ENCODE measurements at regions not wholly inside any gene's neighbourhood (a gene's known extent, or its start where the extent isn't known, plus 50 kb on each side); places are given as distances from the start of the nearest gene placed in this dataset.

DNA sequence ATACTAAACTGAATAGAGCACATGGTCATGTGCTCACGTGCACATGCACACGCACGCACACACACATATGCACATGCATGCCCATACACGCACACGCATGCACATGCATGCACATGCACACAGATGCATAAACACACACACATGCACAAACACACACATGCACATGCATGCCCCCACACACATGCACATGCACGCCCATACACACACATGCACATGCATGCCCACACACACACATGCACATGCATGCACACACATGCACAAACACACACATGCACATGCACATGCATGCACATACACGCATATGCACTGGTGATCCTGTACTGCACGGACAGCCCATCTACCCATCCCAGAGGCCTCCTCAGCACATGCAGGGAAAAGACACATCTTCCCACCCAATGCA lies 426.6 kb downstream of the OCA2 start:
- Histone ChIP-seq H3K9me3 (ENCODE audit: low read length) (no peaks in the 10 kb centered on the region), H3K79me2 (ENCODE audit: insufficient read depth, low read length) (no peaks in the 10 kb centered on the region), H2AFZ (ENCODE audit: low read length) (no peak overlapping the region), H3K9ac (ENCODE audit: insufficient read depth, low read depth, low read length) (no peak overlapping the region), H3K27me3 (ENCODE audit: control insufficient read depth in 1 of 2, insufficient read depth in 2 of 2, low read length in 2 of 2) (no peaks in the 10 kb centered on the region), H3K36me3 (replicated peaks in 1 of 2; ENCODE audit: control insufficient read depth in 1 of 2, insufficient read depth in 2 of 2, low read length in 2 of 2) (no peaks in the 10 kb centered on the region), H3K4me2 (ENCODE audit: low read depth, low read length) (no peak overlapping the region), H3K4me3 (replicated peaks in 1 of 3; ENCODE audit: insufficient read depth in 1 of 3, low read depth in 2 of 3, low read length in 3 of 3) (no peak overlapping the region), H3K27ac (ENCODE audit: extremely low read length, insufficient read depth, low read length) (no peak overlapping the region), H3K4me1 (ENCODE audit: insufficient read depth, low read length) (peaks cover 6% of the 10 kb centered on the region; the same call in 1 of the 2 replicates), H4K20me1 (ENCODE audit: insufficient read depth, low read length) (no peaks in the 10 kb centered on the region)
- FAIRE-seq (no peak), ATAC-seq (no peak), DNase-seq (ENCODE audit: low spot score) (no peak)
- no TSS peak for BruUV-seq (replicated peaks)
- TF ChIP-seq, protein P1, sequence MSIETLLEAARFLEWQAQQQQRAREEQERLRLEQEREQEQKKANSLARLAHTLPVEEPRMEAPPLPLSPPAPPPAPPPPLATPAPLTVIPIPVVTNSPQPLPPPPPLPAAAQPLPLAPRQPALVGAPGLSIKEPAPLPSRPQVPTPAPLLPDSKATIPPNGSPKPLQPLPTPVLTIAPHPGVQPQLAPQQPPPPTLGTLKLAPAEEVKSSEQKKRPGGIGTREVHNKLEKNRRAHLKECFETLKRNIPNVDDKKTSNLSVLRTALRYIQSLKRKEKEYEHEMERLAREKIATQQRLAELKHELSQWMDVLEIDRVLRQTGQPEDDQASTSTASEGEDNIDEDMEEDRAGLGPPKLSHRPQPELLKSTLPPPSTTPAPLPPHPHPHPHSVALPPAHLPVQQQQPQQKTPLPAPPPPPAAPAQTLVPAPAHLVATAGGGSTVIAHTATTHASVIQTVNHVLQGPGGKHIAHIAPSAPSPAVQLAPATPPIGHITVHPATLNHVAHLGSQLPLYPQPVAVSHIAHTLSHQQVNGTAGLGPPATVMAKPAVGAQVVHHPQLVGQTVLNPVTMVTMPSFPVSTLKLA (IDR thresholded peaks at IDR 0.05): peak; percentile 99
- no peak for TF ChIP-seq ZSCAN31 (CRISPR knock-in tag; IDR thresholded peaks at IDR 0.05; ENCODE audit: low read depth)
- no peak for TF ChIP-seq RCOR2 (CRISPR knock-in tag; IDR thresholded peaks at IDR 0.05)
- no peak for TF ChIP-seq ZNF562 (CRISPR knock-in tag; IDR thresholded peaks at IDR 0.05; ENCODE audit: borderline replicate concordance)
- CTCF ChIA-PET (ENCODE audit: low intra/inter-chr PET ratio, low total read pairs): no interaction called here
- intact Hi-C loops (cut with micrococcal nuclease; ENCODE audit: unreplicated experiment) (no loop called here), in situ Hi-C loops (cut with HindIII; ENCODE audit: extremely low pct_ligation_motif_present, low pct_unique_long_range_greater_than_20kb) (loop anchor here (10.0 kb wide), 1 partner anchor 342 kb away; no protein-coding TSS in a partner anchor)
- 51% methylated on average over 7 of the region's 8 CpGs for WGBS (ENCODE audit: low lambda C conversion rate)
- POLR2A ChIA-PET: no interaction called here

- Histone ChIP-seq H3K4me1 (ENCODE audit: insufficient read depth, low read length) (peaks cover 6% of the 10 kb centered on the region; the same call in 1 of the 2 replicates), H3K4me2 (ENCODE audit: low read depth, low read length) (no peak overlapping the region), H3K9ac (ENCODE audit: insufficient read depth, low read depth, low read length) (no peak overlapping the region), H3K27me3 (ENCODE audit: control insufficient read depth in 1 of 2, insufficient read depth in 2 of 2, low read length in 2 of 2) (no peaks in the 10 kb centered on the region), H2AFZ (ENCODE audit: low read length) (no peak overlapping the region), H4K20me1 (ENCODE audit: insufficient read depth, low read length) (no peaks in the 10 kb centered on the region), H3K79me2 (ENCODE audit: insufficient read depth, low read length) (no peaks in the 10 kb centered on the region), H3K9me3 (ENCODE audit: low read length) (no peaks in the 10 kb centered on the region), H3K36me3 (replicated peaks in 1 of 2; ENCODE audit: control insufficient read depth in 1 of 2, insufficient read depth in 2 of 2, low read length in 2 of 2) (no peaks in the 10 kb centered on the region), H3K27ac (ENCODE audit: extremely low read length, insufficient read depth, low read length) (no peak overlapping the region), H3K4me3 (replicated peaks in 1 of 3; ENCODE audit: insufficient read depth in 1 of 3, low read depth in 2 of 3, low read length in 3 of 3) (no peak overlapping the region)
- ChIA-PET POLR2A (no interaction called here), CTCF (ENCODE audit: low intra/inter-chr PET ratio, low total read pairs) (no interaction called here)
- no peak for ATAC-seq
- no peak for DNase-seq (ENCODE audit: low spot score)
- FAIRE-seq: no peak
- no TSS peak for BruUV-seq (replicated peaks)
- WGBS (ENCODE audit: low lambda C conversion rate): 18% methylated on average over 12 of the region's 13 CpGs
- intact Hi-C loops (cut with micrococcal nuclease; ENCODE audit: unreplicated experiment) (no loop called here), in situ Hi-C loops (cut with HindIII; ENCODE audit: extremely low pct_ligation_motif_present, low pct_unique_long_range_greater_than_20kb) (loop anchor here (10.0 kb wide), 1 partner anchor 343 kb away; no protein-coding TSS in a partner anchor)
- TF ChIP-seq ZFX (CRISPR knock-in tag; IDR thresholded peaks at IDR 0.05; ENCODE audit: low read depth): no peak
- no peak for TF ChIP-seq MED8 (CRISPR knock-in tag; IDR thresholded peaks at IDR 0.05; ENCODE audit: insufficient replicate concordance)
- TF ChIP-seq RBFOX2 (IDR thresholded peaks at IDR 0.05; ENCODE audit: low read depth, low read length): no peak
- TF ChIP-seq, protein P2, sequence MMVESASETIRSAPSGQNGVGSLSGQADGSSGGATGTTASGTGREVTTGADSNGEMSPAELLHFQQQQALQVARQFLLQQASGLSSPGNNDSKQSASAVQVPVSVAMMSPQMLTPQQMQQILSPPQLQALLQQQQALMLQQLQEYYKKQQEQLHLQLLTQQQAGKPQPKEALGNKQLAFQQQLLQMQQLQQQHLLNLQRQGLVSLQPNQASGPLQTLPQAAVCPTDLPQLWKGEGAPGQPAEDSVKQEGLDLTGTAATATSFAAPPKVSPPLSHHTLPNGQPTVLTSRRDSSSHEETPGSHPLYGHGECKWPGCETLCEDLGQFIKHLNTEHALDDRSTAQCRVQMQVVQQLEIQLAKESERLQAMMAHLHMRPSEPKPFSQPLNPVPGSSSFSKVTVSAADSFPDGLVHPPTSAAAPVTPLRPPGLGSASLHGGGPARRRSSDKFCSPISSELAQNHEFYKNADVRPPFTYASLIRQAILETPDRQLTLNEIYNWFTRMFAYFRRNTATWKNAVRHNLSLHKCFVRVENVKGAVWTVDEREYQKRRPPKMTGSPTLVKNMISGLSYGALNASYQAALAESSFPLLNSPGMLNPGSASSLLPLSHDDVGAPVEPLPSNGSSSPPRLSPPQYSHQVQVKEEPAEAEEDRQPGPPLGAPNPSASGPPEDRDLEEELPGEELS (CRISPR knock-in tag; IDR thresholded peaks at IDR 0.05): no peak
- no peak for TF ChIP-seq ZNF724P (CRISPR knock-in tag; IDR thresholded peaks at IDR 0.05; ENCODE audit: borderline replicate concordance)
- no peak for TF ChIP-seq ZNF382 (CRISPR knock-in tag; IDR thresholded peaks at IDR 0.05; ENCODE audit: borderline replicate concordance)
- no peak for TF ChIP-seq ZNF816 (CRISPR knock-in tag; IDR thresholded peaks at IDR 0.05; ENCODE audit: borderline replicate concordance)
- no peak for TF ChIP-seq SOX6 (IDR thresholded peaks at IDR 0.05)
- no peak for TF ChIP-seq SOX6 (CRISPR knock-in tag; IDR thresholded peaks at IDR 0.05)
- TF ChIP-seq HHEX (CRISPR knock-in tag; IDR thresholded peaks at IDR 0.05): no peak
- TF ChIP-seq JUND (CRISPR knock-in tag; IDR thresholded peaks at IDR 0.05): no peak
These were observed 427.2 kb downstream of the OCA2 start for GRCh38 chr15:27671819-27672437.

All from HepG2 (cell line).